Choroid plexus epithelial cell (primary cell): ENCODE measurements at regions not wholly inside any gene's neighbourhood (a gene's known extent, or its start where the extent isn't known, plus 50 kb on each side); places are given as distances from the start of the nearest gene placed in this dataset.

ENCODE experiments used
- DNase-seq: peaks from one replicate; pipeline ENCODE4 v3.0.0-alpha.2; 2010; ENCODE audit warnings: low read depth
- H3K4me3 ChIP-seq: 2 replicates; pipeline ENCODE4 v1.5.1; 2011; ENCODE audit warnings: low read depth, mild to moderate bottlenecking, control low read depth, low read length, moderate library complexity
- TF ChIP-seq, protein P1 (sequence below): conservative IDR thresholded peaks from 2 replicates; pipeline ENCODE4 v1.5.1; 2011; ENCODE audit warnings: low read depth, mild to moderate bottlenecking, control low read depth, inconsistent platforms, low read length, moderate library complexity

DNA sequence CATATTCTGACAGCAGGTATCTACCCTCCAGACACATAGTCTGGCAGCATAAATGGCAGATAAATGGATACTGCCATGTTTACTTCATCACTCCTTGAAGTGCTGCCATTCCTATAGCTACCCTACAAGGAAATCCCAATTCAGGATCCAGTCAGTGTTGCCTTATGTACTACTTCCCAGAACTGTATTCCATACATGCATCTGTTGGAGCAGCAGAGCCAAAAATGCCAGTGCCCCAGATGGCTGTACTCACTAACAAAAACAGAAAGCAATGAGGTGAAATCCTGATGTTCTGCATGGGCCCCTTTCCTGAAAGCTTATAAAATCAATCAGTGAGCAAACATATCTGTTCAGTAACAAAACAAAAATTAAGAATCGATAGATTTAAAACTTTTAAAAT, 490.0 kb upstream of the COX7C start:
- DNase-seq = no peak
- H3K4me3 ChIP-seq = no peak overlapping the region
- TF ChIP-seq, protein P1, sequence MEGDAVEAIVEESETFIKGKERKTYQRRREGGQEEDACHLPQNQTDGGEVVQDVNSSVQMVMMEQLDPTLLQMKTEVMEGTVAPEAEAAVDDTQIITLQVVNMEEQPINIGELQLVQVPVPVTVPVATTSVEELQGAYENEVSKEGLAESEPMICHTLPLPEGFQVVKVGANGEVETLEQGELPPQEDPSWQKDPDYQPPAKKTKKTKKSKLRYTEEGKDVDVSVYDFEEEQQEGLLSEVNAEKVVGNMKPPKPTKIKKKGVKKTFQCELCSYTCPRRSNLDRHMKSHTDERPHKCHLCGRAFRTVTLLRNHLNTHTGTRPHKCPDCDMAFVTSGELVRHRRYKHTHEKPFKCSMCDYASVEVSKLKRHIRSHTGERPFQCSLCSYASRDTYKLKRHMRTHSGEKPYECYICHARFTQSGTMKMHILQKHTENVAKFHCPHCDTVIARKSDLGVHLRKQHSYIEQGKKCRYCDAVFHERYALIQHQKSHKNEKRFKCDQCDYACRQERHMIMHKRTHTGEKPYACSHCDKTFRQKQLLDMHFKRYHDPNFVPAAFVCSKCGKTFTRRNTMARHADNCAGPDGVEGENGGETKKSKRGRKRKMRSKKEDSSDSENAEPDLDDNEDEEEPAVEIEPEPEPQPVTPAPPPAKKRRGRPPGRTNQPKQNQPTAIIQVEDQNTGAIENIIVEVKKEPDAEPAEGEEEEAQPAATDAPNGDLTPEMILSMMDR = no peak

DNA sequence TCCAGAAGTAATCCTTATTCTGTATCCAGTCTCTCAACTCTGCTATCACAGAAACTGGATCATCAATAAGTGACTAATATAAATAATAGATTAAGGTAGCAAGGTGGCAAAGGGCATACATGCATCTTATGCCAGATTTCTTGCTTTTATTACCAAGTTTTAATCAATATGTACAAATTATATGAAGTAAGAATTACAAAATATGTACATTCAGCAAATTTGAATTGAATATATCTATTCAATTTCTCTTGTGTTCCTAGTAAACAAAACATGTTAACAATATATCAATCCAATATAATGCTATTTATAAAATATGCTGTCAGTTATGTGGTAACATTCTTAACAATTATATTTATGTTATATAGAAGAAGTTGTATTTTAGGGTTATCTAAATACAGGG, 488.7 kb upstream of the COX7C start:
- no peak for DNase-seq
- no peak overlapping the region for H3K4me3 ChIP-seq
- TF ChIP-seq, protein P1 = no peak

DNA sequence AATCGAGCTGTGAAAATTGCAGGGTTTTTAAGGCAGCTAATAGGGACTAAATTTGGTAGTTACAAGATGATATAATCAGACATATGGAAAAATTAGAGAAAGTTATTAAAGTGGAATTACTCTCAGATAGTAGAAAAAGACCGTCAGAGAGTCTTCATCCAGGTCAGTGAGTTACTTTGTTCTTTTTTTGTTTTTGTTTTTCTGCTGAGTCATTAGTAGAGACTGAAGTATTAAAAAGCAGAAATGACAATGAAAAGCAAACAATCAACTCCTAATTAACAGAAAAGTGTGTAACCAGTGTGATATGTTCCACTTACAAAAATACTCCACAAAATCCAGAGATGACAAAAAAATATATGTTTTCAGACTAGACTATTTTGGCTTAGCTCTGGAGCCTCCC, 480.4 kb upstream of the COX7C start:
- H3K4me3 ChIP-seq = no peak overlapping the region
- no peak for DNase-seq
- TF ChIP-seq, protein P1 = no peak

DNA sequence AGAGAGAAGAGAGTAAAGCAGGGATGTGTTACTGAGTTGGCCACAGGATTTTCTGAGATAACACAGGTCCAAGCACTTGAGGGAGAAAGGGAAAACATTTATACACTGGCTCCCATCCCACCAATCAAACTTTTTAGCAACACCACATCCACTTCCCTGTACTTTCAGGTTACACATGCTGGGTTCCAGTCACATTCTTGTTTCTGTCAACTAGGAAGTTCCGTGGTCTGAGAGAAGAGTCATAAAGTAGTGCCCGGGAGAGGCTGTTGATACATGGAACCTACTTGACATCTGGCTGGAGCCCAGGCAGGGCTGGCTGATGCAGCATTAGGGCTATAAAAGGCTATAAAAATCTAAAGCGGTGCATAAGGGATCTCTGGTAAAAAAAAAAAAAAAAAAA, 473.9 kb upstream of the COX7C start:
- no peak for DNase-seq

DNA sequence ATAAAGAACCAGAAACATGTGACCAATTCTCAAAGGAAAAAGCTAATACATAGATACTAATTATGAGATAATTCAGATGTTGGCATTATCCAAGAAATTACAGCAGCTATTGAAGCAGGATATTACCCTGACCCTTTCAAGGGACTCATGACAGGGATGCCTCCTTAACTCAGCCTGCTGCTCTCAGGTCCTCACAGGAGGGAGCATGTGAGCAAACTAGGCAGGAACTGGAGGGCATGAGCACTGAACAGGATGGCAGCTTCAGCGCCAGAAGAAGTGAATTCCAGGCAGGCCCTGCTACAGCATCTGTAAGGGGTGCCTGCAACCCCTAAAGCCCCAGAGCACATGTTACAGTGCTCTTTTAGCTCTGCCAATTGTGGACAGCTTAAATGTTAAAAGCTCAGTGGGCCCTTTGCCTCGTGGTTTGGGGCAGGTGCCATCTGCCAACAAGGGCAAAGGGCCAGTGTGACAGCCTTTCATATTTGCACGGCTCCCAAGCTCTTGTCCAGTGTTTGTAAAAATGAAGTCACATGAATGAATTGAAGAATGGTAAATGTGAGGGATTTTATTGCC, 464.7 kb upstream of the COX7C start:
- TF ChIP-seq, protein P1 = no peak
- no peak overlapping the region for H3K4me3 ChIP-seq
- DNase-seq = no peak

More for the DNA sequence above, 473.9 kb upstream of the COX7C start:
- TF ChIP-seq, protein P1 = no peak
- H3K4me3 ChIP-seq = no peak overlapping the region

DNA sequence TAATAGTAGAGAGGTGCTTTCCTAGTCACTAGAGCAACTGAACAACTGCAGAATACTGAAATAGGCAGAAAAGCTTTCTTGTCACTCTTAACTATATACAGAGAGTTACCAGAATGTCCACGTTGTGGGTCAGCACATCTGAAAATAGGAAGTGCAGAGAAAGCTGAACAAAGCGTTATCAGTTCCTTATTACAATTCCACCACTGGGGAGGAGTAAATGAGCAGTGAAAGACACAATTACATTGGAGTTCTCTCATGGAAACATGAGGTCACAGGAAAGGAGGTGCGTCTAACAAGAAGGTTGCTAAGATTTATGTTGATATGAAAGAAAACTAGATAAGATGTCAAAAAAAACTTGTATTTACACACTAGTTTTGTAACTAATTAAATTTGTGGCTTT, 461.9 kb upstream of the COX7C start:
- no peak overlapping the region for H3K4me3 ChIP-seq
- no peak for DNase-seq
- TF ChIP-seq, protein P1 = no peak

DNA sequence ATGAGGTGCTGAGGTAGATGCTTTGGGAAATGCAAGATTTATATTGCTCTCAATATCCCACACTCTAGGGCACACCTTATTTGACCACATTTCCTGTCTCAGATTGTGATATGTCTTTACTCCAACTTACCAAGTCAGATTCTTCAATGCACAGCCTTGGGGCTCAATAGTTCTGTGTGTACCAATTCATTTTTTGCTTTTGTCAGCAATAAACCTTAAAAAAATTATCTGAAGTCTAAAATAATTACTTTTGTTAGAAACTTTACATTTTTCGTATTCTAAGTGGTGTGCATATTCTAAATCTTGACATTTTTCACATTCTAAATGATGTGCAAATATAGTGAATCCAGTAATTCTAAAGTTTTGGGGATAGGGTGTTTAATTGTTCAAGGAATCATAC, 447.5 kb upstream of the COX7C start:
- no peak for DNase-seq
- no peak overlapping the region for H3K4me3 ChIP-seq
- TF ChIP-seq, protein P1 = no peak
